ENCODE measurements at regions not wholly inside any gene's neighbourhood (a gene's known extent, or its start where the extent isn't known, plus 50 kb on each side); places are given as distances from the start of the nearest gene placed in this dataset.
"Not testable (repeated sequence)": the region's sequence is repeated elsewhere in the genome, so short reads cannot be mapped to it uniquely, and the experiment has no call there.

- DNase-seq, result no peak
These were observed 123.2 kb upstream of the SLC38A4 start for GRCh38 chr12:46948936-46949545.

GRCh38 chr12:46950094-46950493, 124.3 kb upstream of the SLC38A4 start:
- DNase-seq, result no peak

GRCh38 chr12:46952880-46953483, 126.4 kb upstream of the PCED1B start:
- DNase-seq, result no peak

- no peak for DNase-seq
These were observed 122.9 kb upstream of the PCED1B start for GRCh38 chr12:46956451-46957035.

- no peak for DNase-seq
These were observed 121.4 kb upstream of the PCED1B start for GRCh38 chr12:46958053-46958452.

- no peak for DNase-seq
These were observed 120.7 kb upstream of the PCED1B start for GRCh38 chr12:46958599-46959290.

- no peak for DNase-seq
These were observed 119.9 kb upstream of the PCED1B start for GRCh38 chr12:46959502-46959901.

GRCh38 chr12:46960681-46961080, 118.7 kb upstream of the PCED1B start:
- no peak for DNase-seq

- DNase-seq, result no peak
These were observed 116.2 kb upstream of the PCED1B start for GRCh38 chr12:46963191-46963590.

- no peak for DNase-seq
These were observed 115.1 kb upstream of the PCED1B start for GRCh38 chr12:46963977-46964971.

- DNase-seq, result no peak
These were observed 114.3 kb upstream of the PCED1B start for GRCh38 chr12:46965137-46965536.

- no peak for DNase-seq
These were observed 113.5 kb upstream of the PCED1B start for GRCh38 chr12:46965880-46966279.

- DNase-seq, result no peak
These were observed 108.8 kb upstream of the PCED1B start for GRCh38 chr12:46970636-46971035.

- not testable (repeated sequence) for DNase-seq
These were observed 105.5 kb upstream of the PCED1B start for GRCh38 chr12:46973937-46974336.

GRCh38 chr12:46977871-46978375, 101.5 kb upstream of the PCED1B start:
- DNase-seq, result no peak

- no peak for DNase-seq
These were observed 97.8 kb upstream of the PCED1B start for GRCh38 chr12:46981622-46982021.

- DNase-seq, result no peak
These were observed 96.6 kb upstream of the PCED1B start for GRCh38 chr12:46982629-46983392.

GRCh38 chr12:46983393-46983793, 96.0 kb upstream of the PCED1B start:
- no peak for DNase-seq

- DNase-seq, result no peak
These were observed 95.2 kb upstream of the PCED1B start for GRCh38 chr12:46983959-46984841.

- DNase-seq, result no peak
These were observed 93.6 kb upstream of the PCED1B start for GRCh38 chr12:46985816-46986215.

GRCh38 chr12:46988122-46988521, 91.3 kb upstream of the PCED1B start:
- DNase-seq, result not testable (repeated sequence)

All from NCI-H187 (cell line).